Osteoblast (primary cell): ENCODE measurements at regions not wholly inside any gene's neighbourhood (a gene's known extent, or its start where the extent isn't known, plus 50 kb on each side); places are given as distances from the start of the nearest gene placed in this dataset.

ENCODE experiments used
- DNase-seq: peaks from one replicate; pipeline ENCODE4 v3.0.0; 2011; ENCODE audit warnings: low spot score, mixed read lengths; ENCODE audit not compliant: insufficient read length; ENCODE audit errors: missing footprints
- H2AFZ ChIP-seq: 2 replicates; pipeline ENCODE4 v1.6.0; 2011; ENCODE audit warnings: mild to moderate bottlenecking, low read length
- H3K27ac ChIP-seq: 2 replicates; pipeline ENCODE4 v1.5.1; 2011; ENCODE audit warnings: mild to moderate bottlenecking, low read depth, low read length, moderate library complexity
- H3K27me3 ChIP-seq: 2 replicates; pipeline ENCODE4 v1.6.0; 2012; ENCODE audit warnings: mild to moderate bottlenecking, control low read depth, inconsistent platforms, low read length, moderate library complexity; ENCODE audit not compliant: insufficient read depth
- H3K36me3 ChIP-seq: 2 replicates; pipeline ENCODE4 v1.5.1; 2011; ENCODE audit warnings: mild to moderate bottlenecking, low read length, control low read depth, moderate library complexity; ENCODE audit not compliant: insufficient read depth
- H3K4me1 ChIP-seq: 2 replicates; pipeline ENCODE4 v1.5.1; 2011; ENCODE audit warnings: mild to moderate bottlenecking, low read length, control low read depth, moderate library complexity; ENCODE audit not compliant: insufficient read depth
- H3K4me2 ChIP-seq: 2 replicates; pipeline ENCODE4 v1.6.0; 2011; ENCODE audit warnings: mild to moderate bottlenecking, low read length; ENCODE audit not compliant: insufficient read depth
- H3K4me3 ChIP-seq: fragments of 200-600 bp; sonication (generic); 3 replicates; pipeline ENCODE4 v1.5.1; 2012; ENCODE audit warnings: mild to moderate bottlenecking, low read length, inconsistent platforms; ENCODE audit not compliant: insufficient read depth
- H3K79me2 ChIP-seq: 2 replicates; pipeline ENCODE4 v1.6.0; 2012; ENCODE audit warnings: mild to moderate bottlenecking, low read length, control low read depth, inconsistent platforms; ENCODE audit not compliant: insufficient read depth
- H3K9me3 ChIP-seq: 2 replicates; pipeline ENCODE4 v1.5.1; 2011; ENCODE audit warnings: low read depth, low read length, control low read depth
- H4K20me1 ChIP-seq: 2 replicates; pipeline ENCODE4 v1.6.0; 2012; ENCODE audit warnings: mild to moderate bottlenecking, low read length, control low read depth; ENCODE audit not compliant: insufficient read depth
- CTCF ChIP-seq: IDR thresholded peaks from 2 replicates; pipeline ENCODE4 v1.5.1; 2011; ENCODE audit warnings: mild to moderate bottlenecking, low read depth, low read length, moderate library complexity; ENCODE audit errors: extremely low read depth

- no peak for DNase-seq
- Histone ChIP-seq H2AFZ (no peak overlapping the region), H3K4me1 (no peaks in the 10 kb centered on the region)
Measured at GRCh38 chr17:79164913-79165695, 90.5 kb downstream of the ENGASE start.

GRCh38 chr17:79164408-79164807, 89.8 kb downstream of the ENGASE start:
- no peak for TF ChIP-seq CTCF
- Histone ChIP-seq H4K20me1 (no peaks in the 10 kb centered on the region), H2AFZ (no peak overlapping the region), H3K27ac (no peak overlapping the region), H3K9me3 (no peaks in the 10 kb centered on the region), H3K4me3 (no peak overlapping the region), H3K27me3 (peaks cover 7% of the 10 kb centered on the region), H3K4me1 (no peaks in the 10 kb centered on the region), H3K36me3 (no peaks in the 10 kb centered on the region), H3K79me2 (no peaks in the 10 kb centered on the region), H3K4me2 (no peak overlapping the region)
- no peak for DNase-seq

More at GRCh38 chr17:79164913-79165695, 90.5 kb downstream of the ENGASE start:
- Histone ChIP-seq H3K36me3 (no peaks in the 10 kb centered on the region), H3K4me3 (no peak overlapping the region), H3K27me3 (peaks cover 2% of the 10 kb centered on the region), H4K20me1 (no peaks in the 10 kb centered on the region), H3K79me2 (no peaks in the 10 kb centered on the region), H3K9me3 (no peaks in the 10 kb centered on the region), H3K27ac (no peak overlapping the region), H3K4me2 (no peak overlapping the region)
- no peak for TF ChIP-seq CTCF

DNA sequence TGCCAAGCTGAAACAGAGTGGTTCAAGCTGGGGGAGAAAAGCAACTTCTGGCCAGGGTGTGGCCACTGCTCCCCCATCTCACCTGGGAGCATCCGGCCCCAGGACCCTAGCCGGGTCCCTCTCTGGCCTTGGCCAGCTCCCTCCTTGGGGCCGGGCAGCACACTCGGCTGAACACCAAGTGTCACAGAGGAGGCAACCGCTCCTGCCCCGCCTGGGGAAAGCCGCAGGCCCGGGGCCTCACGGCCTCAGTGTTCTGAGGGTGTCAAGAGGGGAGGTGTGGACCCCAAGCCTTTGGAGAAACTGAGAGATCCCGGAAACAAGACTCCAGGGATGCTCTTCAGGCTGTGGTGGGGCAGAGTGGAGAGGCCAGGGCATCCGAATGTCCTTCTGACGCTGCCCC, 88.4 kb downstream of the ENGASE start:
- Histone ChIP-seq H3K27ac (no peak overlapping the region), H3K27me3 (peaks cover 10% of the 10 kb centered on the region), H4K20me1 (no peaks in the 10 kb centered on the region), H3K4me1 (no peaks in the 10 kb centered on the region), H2AFZ (no peak overlapping the region), H3K36me3 (no peaks in the 10 kb centered on the region), H3K4me3 (no peak overlapping the region), H3K4me2 (no peak overlapping the region), H3K79me2 (no peaks in the 10 kb centered on the region), H3K9me3 (no peaks in the 10 kb centered on the region)
- TF ChIP-seq CTCF, result no peak
- DNase-seq, result no peak

GRCh38 chr17:79162012-79162963, 87.7 kb downstream of the ENGASE start:
- no peak for DNase-seq
- no peak overlapping the region for H3K4me3 ChIP-seq
- H3K9me3 ChIP-seq, result no peaks in the 10 kb centered on the region
- no peaks in the 10 kb centered on the region for H3K36me3 ChIP-seq
- no peak for TF ChIP-seq CTCF
- no peak overlapping the region for H2AFZ ChIP-seq
- H3K4me1 ChIP-seq, result no peaks in the 10 kb centered on the region
- H3K4me2 ChIP-seq, result no peak overlapping the region
- H3K79me2 ChIP-seq, result no peaks in the 10 kb centered on the region
- H4K20me1 ChIP-seq, result no peaks in the 10 kb centered on the region
- H3K27ac ChIP-seq, result no peak overlapping the region
- H3K27me3 ChIP-seq, result peaks cover 10% of the 10 kb centered on the region
